GM18870 (cell line): ENCODE measurements at regions not wholly inside any gene's neighbourhood (a gene's known extent, or its start where the extent isn't known, plus 50 kb on each side); places are given as distances from the start of the nearest gene placed in this dataset.
"Not testable (repeated sequence)": the region's sequence is repeated elsewhere in the genome, so short reads cannot be mapped to it uniquely, and the experiment has no call there.

Experiments used
- ATAC-seq: cut with Tn5 transposase; IDR thresholded peaks from one replicate; pipeline ENCODE4 v1.9.1; 2021; ENCODE audit warnings: moderate library complexity; ENCODE audit not compliant: unreplicated experiment

- no peak for ATAC-seq
Observed at GRCh38 chr3:89742546-89742945, 635.1 kb downstream of the EPHA3 start.

DNA sequence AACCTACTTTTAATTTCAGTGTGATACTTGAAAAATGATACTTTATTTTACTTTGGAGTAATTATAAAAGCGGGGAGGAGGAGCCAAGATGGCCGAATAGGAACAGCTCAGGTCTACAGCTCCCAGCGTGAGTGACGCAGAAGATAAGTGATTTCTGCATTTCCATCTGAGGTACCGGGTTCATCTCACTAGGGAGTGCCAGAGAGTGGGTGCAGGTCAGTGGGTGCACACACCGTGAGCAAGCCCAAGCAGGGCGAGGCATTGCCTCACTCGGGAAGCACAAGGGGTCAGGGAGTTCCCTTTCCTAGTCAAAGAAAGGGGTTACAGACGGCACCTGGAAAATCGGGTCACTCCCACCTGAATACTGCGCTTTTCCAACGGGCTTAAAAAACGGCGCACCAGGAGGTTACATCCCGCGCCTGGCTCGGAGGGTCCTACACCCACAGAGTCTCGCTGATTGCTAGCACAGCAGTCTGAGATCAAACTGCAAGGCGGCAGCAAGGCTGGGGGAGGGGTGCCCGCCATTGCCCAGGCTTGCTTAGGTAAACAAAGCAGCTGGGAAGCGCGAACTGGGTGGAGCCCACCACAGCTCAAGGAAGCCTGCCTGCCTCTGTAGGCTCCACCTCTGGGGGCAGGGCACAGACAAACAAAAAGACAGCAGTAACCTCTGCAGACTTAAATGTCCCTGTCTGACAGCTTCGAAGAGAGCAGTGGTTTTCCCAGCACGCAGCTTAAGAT is 640.3 kb downstream of the EPHA3 start:
- not testable (repeated sequence) for ATAC-seq

- ATAC-seq = no peak
Observed at GRCh38 chr3:89762405-89762804, 655.0 kb downstream of the EPHA3 start.

GRCh38 chr3:89783341-89783927 is 676.0 kb downstream of the EPHA3 start:
- ATAC-seq = no peak

DNA sequence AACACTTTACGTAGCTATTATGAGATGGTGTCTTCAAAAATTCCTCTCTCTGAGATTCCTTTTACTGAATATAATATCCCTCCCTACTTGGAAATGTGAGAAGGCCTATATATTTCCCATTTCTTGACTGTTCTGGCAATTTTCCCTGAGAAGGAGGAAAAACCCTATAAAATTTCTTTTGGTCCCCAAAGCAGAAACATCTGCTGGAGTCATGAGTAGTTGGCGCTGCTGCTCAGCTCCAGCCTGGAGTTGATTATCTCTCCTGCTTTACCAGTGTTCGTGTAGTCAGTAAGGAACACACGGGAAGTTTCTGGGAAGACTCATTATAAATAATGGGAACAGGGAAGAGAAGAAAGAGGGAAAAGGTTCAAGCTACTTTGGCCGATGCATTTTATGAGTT is 680.1 kb downstream of the EPHA3 start:
- ATAC-seq = no peak

- no peak for ATAC-seq
Observed at GRCh38 chr3:89787979-89788378, 680.6 kb downstream of the EPHA3 start.

GRCh38 chr3:89795506-89795905 is 688.1 kb downstream of the EPHA3 start:
- ATAC-seq = no peak

- no peak for ATAC-seq
Observed at GRCh38 chr3:89802881-89803280, 695.5 kb downstream of the EPHA3 start.

GRCh38 chr3:89803711-89804110 is 696.3 kb downstream of the EPHA3 start:
- ATAC-seq = no peak

- ATAC-seq = no peak
Observed at GRCh38 chr3:89806166-89806565, 698.7 kb downstream of the EPHA3 start.

DNA sequence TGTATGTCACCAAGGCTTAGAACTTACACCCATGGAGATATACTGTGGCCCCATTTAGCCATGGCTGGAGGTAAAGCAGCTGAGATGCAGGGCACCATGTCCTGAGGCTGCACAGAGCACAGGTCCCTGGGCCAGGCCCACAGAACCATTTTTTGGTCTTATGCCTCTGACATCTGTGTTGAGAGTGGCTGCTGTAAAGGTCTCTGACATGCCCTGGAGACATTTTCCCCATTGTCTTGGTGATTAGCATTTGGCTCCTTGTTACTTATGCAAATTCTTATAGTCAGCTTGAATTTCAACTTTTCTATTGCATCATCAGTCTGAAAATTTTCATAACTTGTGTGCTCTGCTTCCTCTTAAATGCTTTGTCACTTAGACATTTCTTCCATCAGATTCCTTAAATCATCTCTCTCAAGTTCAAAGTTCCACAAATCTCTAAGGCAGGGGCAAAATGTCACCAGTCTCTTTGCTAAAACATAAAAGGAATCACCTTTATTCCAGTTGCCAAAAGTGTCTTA is 701.3 kb downstream of the EPHA3 start:
- no peak for ATAC-seq

DNA sequence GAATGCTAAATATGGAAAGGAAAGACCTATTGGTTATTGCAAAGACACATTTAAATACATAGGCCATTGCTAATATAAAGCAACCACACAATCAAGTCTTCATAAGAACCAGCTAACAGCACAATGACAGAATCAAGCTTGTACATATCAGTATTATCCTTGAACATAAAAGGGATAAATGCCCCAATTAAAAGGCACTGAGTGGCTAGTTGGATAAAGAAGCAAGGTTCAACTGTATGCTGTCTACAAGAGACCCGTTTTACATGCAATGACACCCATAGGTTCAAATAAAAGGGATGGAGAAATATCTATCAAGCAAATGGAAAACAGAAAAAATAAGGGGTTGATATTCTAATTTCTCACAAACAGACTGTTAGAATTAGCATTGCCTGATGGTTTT is 706.1 kb downstream of the EPHA3 start:
- ATAC-seq = no peak

DNA sequence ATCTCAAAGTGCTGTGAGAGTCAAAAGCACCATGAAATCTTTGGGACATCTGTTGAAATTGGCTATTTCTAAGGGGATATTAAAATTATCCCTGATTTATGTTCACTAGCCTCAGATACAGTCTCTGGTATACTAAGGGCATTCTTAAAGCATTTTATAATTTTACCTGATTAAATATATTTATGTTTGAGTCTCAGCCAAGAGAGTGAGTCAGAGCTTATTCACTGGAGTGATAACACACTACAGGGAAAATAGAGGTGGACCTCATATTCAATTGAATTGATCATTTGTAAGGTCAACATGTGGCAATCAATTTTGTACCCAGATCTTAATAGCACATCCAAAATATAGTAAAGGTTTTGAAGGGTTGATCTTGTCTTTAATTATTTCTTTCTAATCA is 733.6 kb downstream of the EPHA3 start:
- ATAC-seq = no peak

DNA sequence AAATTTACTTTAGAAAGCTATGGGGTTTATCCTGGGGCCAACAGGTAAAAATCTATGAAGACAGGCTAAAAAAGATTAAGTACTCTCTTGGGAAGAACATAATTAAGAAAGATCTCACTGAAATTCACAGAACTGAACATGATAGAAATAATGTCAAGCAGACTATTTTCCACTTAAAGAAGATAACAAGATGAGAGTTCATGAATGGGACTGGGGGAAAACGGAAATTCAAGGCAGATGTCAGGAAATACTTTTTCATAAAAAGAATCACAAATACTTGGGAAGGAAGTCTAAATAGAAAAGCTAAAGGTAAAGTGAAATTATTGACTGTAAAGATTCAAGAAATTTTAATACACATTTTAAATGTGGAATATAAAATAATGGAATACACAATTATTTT is 737.6 kb downstream of the EPHA3 start:
- ATAC-seq = no peak

- no peak for ATAC-seq
Observed at GRCh38 chr3:89847955-89848354, 740.5 kb downstream of the EPHA3 start.

- no peak for ATAC-seq
Observed at GRCh38 chr3:89851974-89852621, 744.7 kb downstream of the EPHA3 start.

DNA sequence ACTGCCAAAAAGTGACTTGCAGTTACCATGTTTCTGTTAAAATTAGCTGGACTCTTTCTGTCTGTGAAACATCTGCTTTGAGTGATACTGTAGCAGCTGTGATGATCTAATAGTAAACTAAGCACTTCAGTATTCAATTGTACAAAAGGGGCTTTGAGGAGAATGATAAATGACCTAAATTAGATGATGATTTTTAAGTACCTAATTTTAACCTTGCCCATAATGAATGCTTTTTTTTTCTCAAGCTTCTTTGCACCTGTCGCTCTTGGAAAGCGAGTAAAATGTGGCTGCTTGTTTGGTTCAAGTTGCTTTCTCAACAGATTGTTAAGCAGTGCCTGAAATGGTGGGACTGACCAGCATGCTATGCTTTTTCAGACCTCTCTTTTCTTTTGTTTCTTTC is 752.3 kb downstream of the EPHA3 start:
- ATAC-seq = no peak

DNA sequence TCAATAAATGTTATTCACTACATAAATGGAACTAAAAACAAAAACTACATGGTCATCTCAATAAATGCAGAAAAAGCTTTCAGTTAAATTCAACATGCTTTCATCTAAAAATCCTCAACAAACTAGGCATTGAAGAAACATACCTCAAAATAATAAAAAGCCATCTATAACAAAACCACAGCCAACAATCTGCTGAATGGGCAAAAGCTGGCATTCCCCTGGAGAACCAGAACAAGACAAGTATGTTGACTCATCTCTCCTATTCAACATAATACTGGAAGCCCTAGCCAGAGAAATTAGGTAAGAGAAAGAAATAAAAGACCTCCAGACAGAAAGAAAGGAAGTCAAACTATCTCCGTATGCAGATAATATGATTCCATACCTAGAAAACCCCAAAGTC is 759.9 kb downstream of the EPHA3 start:
- no peak for ATAC-seq

GRCh38 chr3:89876116-89876515 is 768.7 kb downstream of the EPHA3 start:
- ATAC-seq = no peak

- no peak for ATAC-seq
Observed at GRCh38 chr3:89877230-89877629, 769.8 kb downstream of the EPHA3 start.

- ATAC-seq = no peak
Observed at GRCh38 chr3:89889386-89889785, 782.0 kb downstream of the EPHA3 start.

DNA sequence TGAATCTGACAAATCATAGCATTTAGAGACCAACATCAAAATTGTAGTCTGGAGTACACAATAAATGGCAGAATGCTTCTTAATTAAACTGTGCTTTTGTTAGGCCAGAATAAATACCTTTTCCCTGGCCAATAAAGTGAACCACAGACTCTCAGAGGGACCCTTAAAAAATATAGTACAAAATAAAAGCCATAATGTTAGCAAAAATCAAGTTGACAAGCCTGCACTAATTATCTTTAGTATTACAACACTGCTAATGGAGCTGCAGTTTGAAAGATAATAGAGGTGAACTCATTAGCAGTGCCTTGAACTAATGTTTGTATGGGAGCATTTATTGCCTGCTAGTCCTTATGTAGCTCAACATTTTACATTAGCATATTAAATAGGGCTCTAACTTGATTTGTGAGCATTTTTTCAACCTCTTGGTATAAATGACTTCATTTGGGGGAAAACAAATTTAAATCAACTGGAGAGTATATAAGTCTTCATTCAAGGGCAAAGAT is 801.3 kb downstream of the EPHA3 start:
- no peak for ATAC-seq
